ENCODE measurements at regions not wholly inside any gene's neighbourhood (a gene's known extent, or its start where the extent isn't known, plus 50 kb on each side); places are given as distances from the start of the nearest gene placed in this dataset.
A peak's percentile ranks its signal among the peaks of the same experiment; 100 is the strongest.
"Not testable (repeated sequence)": the region's sequence is repeated elsewhere in the genome, so short reads cannot be mapped to it uniquely, and the experiment has no call there.

GRCh38 chr13:44750630-44751029, 174.5 kb upstream of the TSC22D1 start:
- DNase-seq (ENCODE audit: low read depth in 2 of 2) = no peak

GRCh38 chr13:44749906-44750305, 173.8 kb upstream of the TSC22D1 start:
- DNase-seq (ENCODE audit: low read depth in 2 of 2) = peak in 1 of 2 donors; percentile 52

- no peak for DNase-seq (ENCODE audit: low read depth in 2 of 2)
These were observed 172.3 kb upstream of the TSC22D1 start for GRCh38 chr13:44748439-44748838.

GRCh38 chr13:44747179-44747578, 171.0 kb upstream of the TSC22D1 start:
- DNase-seq (ENCODE audit: low read depth in 2 of 2) = no peak

DNA sequence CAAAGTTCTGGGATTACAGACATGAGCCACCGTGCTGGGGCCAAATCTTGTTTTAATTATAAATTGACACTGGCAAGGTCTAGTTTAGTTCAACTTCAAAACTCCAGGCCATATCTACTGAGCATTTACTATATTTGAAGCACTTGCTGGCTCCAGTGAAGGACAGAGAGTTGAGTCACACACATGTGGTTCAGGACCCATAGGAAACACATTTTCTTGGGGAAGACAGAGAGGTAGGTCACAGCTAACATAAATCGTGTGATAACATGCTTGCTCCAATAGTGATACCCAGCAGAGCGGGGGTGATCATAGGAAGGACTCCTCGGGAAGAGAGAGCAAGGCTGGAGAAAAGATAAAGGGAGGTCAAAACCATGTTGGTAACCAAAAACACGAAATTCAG, 170.6 kb upstream of the TSC22D1 start:
- no peak for DNase-seq (ENCODE audit: low read depth in 2 of 2)

GRCh38 chr13:44744880-44745633, 168.9 kb upstream of the TSC22D1 start:
- DNase-seq (ENCODE audit: low read depth in 2 of 2) = no peak

GRCh38 chr13:44739539-44739938, 163.4 kb upstream of the TSC22D1 start:
- DNase-seq (ENCODE audit: low read depth in 2 of 2) = peak; percentile 49 to 80

- DNase-seq (ENCODE audit: low read depth in 2 of 2) = no peak
These were observed 163.0 kb upstream of the TSC22D1 start for GRCh38 chr13:44739120-44739519.

- DNase-seq (ENCODE audit: low read depth in 2 of 2) = no peak
These were observed 162.3 kb upstream of the TSC22D1 start for GRCh38 chr13:44738463-44738862.

DNA sequence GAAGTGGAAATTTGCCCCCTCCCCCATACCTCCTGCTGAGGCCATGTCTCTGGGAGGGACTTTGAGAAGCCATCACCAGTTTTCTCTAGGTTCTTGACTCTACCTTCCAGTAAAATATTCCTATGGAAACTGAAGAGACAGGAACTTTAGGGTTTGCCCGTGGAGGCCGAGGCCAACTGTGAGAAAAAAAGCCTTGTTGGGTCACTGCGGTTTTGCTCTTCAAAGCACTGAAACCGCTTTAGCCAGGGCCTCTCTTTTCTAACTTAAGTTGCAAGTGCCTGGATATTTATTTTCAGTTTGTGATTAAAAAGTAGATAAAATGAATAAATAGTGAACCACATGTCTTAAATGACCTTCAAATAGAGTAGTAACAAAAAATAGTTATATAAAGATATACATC, 159.7 kb upstream of the TSC22D1 start:
- DNase-seq (ENCODE audit: low read depth in 2 of 2) = no peak

GRCh38 chr13:44734201-44734707, 158.1 kb upstream of the TSC22D1 start:
- no peak for DNase-seq (ENCODE audit: low read depth in 2 of 2)

DNA sequence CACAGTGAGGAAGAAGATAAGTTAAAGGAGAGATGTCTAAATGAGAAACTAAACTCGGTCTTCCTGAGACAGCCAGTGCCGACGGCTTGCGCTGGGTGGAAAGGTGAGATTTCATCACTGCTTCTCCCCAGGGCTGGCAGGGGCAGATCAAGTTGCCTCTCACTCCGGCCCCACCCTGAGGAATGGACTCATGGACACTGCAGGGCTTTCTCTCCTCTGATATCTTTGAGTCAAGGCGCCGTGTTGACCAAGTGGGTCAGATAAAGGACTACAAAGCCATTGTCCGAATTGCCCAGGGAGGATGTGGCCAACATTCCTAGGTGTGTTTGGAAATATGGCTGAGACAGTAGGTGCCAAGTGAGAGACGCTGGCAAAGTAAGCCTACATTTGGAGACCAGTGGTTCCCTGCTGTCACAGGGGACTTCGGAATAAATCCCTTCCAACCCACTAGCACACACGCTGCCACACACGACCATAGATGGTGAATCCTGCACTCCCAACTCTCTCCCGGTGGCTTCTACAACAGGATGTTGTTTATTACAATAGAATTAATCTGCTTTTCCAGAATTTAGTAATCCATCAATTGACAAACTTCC, 156.5 kb upstream of the TSC22D1 start:
- DNase-seq (ENCODE audit: low read depth in 2 of 2) = no peak

GRCh38 chr13:44730851-44731250, 154.7 kb upstream of the TSC22D1 start:
- no peak for DNase-seq (ENCODE audit: low read depth in 2 of 2)

GRCh38 chr13:44730099-44730498, 154.0 kb upstream of the TSC22D1 start:
- DNase-seq (ENCODE audit: low read depth in 2 of 2) = peak; percentile 17 to 29

DNA sequence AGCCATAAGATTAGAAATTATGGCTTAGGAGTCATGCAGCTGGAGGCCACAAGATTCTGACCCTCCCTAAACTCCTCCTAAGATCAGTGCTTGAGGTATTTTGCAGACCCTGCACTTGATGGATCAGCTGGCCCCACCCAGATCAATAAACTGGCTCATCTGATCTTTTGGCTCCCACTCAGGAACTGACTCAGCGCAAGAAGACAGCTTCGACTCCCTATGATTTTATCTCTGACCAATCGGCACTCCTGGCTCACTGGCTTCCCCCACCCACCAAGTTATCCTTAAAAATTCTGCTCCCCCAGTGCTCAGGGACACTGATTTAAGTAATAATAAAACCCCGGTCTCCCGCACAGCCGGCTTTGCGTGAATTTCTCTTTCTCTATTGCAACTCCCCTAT, 151.5 kb upstream of the TSC22D1 start:
- not testable (repeated sequence) for DNase-seq (ENCODE audit: low read depth in 2 of 2)

GRCh38 chr13:44726778-44727177, 150.6 kb upstream of the TSC22D1 start:
- DNase-seq (ENCODE audit: low read depth in 2 of 2) = no peak

- no peak for DNase-seq (ENCODE audit: low read depth in 2 of 2)
These were observed 150.1 kb upstream of the TSC22D1 start for GRCh38 chr13:44726214-44726613.

- DNase-seq (ENCODE audit: low read depth in 2 of 2) = peak; percentile 34 to 78
These were observed 143.9 kb upstream of the TSC22D1 start for GRCh38 chr13:44719857-44720671.

- DNase-seq (ENCODE audit: low read depth in 2 of 2) = no peak
These were observed 142.3 kb upstream of the TSC22D1 start for GRCh38 chr13:44718467-44718866.

GRCh38 chr13:44715287-44716230, 139.4 kb upstream of the TSC22D1 start:
- peak in 1 of 2 donors; percentile 48 for DNase-seq (ENCODE audit: low read depth in 2 of 2)

All from lung microvascular endothelial cell (primary cell).